ENCODE measurements at regions not wholly inside any gene's neighbourhood (a gene's known extent, or its start where the extent isn't known, plus 50 kb on each side); places are given as distances from the start of the nearest gene placed in this dataset.

DNA sequence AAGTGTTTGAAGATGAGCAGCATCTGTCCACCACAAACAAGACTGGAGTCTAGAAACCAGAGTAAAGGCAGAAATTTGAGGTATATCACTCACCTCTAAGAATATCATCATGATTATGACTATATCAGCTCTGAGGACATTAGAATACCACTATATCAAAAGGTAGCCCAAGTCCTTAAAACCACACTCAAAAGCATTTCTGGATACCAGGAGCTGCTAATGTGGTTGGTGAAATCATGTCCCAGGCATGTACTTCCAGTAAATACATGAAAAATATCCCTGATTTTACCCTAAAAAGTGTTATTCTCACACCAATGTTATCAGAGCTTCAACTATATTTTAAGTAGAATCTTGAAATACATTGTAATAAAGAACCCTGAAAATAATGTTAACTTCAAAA, 136.3 kb upstream of the SMAD1 start:
- no peak for DNase-seq

DNA sequence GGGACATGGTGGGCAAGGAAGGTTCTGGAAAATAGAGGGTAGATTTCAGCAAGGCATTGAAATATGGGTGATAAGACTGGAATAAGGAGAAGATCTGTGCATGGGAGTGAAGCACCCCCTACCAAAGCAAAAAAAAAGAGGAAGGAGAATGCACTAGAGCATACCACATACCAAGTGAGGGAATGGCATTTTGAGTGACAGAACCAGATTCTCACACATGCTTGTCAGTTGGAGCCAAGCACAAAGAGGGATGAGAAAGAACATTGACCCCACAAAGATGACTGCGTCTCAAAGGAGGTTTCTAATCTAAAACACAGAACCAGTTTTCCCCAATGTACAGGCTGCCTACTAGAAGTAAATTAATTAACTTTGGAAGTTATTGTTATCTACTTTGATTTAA, 140.3 kb upstream of the SMAD1 start:
- DNase-seq, result no peak

DNA sequence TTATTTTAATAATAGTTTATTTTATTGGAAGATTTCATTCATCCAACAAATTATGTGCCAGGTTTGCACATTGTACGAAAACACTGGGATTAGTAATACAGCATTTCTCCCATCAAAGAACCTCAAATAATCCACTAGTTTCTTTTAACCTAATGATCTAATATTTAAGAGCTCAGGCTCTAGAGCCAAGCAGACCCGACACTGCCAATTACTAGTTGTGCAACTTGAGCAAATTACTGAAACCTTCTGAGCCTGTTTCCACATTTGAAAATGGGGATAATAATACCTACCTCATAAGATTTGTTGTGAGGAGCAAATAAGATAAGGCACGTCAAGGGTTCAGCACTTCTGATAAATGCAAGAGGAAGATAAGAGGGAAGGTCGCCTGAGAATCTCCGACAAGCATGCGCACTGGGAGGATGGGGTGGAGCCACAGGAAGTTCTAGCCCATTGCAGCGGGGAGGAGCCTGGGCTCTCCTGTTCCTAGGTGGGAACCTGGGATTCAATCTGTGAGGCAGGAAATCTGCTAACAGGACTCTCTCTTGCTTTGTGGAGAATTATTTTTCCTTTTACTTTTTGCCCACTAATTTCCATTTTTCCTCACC, 141.5 kb upstream of the SMAD1 start:
- no peak for DNase-seq

DNA sequence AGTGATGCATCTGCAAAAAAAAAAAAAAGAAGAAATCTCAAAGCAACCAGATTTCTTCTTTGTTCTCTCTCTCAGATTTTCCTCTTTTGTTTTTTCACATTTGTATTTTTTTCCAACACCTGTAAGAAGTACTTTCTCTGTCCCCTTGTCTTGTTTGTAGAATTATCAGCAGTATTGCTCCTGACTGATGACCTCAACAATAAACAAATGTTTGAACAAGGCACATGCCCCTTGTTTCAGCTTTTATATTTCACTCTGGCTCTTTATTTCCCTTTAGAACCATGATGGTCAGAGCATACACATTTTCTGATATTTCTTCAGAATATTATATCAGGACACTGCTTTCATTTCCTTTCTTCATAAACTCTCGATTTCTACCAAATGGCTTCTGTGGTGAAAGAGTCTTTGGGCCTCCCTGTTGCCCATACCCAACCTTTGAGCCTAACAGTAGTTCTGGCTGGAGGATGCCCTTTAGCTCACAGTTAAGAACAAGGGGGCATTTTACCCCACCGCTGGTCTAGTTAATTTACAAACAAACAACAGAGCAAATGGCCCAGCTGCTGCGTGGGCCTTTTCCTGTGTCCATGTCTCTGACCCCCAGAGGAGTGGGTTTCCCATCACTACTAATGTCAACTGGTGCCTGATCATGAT, 142.5 kb upstream of the SMAD1 start:
- DNase-seq, result peak; percentile 39

DNA sequence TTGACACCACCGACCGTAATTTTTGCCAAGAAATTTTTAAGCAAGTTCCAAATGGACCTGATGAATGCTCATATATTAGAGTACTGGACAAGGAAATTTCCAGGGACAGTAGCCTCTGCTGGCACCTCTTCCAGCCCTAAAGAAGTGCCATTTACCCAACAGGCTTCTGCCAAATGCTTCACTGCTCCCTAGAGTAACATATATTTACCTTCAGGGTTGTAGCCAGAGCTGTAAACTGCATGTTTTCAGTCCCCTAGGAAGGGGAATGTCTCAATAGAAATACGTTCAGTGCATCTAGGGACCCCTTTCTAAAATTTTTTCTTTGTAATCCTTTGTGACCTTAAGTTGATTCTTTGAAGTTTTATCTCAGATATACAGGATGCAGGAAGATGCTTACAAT, 143.1 kb upstream of the SMAD1 start:
- no peak for DNase-seq

DNA sequence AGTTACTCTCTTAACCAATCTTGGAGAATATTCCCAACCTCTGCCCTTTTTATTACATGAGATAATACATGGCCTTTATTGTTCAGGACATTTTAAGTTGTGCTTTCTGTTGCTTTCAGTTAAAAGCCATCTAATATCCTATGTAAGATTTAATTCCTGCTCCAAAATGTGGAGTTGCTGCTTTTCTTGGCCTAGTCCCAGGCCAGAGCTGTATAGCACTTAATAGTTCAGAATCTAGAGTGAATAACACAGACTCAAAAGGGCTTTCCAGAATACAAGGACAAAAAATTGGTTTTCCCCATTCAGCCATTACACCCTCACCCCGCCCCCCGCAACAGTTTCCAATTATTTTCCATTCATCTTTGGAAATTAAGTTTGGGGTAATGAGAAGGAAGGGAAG, 144.3 kb upstream of the SMAD1 start:
- DNase-seq, result no peak

DNA sequence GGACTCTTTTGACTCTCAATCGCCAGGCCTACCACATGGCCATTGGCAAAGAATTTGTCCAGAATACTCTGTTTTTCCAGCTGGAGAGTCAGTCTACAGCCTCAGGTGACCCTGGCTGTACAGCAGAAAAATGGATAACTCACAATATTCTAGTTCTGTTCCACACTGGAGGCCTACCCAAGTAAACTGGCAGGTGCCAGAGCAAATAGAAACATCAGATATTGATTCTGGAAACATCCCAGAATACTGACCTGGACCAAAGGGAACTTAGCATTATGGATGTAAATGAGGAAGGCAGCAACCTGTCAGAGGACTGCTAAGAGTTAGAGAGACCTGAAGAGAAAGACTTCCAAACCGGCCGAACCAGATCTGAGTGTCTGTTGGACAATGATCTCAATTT, 147.9 kb upstream of the SMAD1 start:
- DNase-seq, result peak; percentile 44

DNA sequence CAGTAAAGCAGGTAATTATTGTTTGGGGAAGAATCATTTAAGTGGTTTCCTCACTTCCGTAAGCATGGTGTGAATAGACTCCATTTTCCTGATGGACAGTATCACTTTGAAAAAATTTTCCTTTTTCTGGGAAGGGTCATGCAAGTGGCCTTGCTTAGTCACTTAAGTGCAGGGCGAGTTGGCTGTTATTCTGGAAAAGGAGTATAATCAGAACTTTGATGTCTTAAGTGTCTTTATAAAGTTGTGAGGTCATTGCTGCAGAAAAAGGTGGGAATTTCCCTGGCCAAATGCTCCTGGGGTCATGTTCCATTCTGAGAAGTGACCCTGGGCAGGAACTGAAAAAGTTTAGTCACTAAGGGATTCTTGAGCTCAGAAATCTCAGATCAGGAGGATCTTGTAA, 146.1 kb upstream of the OTUD4 start:
- DNase-seq, result no peak

DNA sequence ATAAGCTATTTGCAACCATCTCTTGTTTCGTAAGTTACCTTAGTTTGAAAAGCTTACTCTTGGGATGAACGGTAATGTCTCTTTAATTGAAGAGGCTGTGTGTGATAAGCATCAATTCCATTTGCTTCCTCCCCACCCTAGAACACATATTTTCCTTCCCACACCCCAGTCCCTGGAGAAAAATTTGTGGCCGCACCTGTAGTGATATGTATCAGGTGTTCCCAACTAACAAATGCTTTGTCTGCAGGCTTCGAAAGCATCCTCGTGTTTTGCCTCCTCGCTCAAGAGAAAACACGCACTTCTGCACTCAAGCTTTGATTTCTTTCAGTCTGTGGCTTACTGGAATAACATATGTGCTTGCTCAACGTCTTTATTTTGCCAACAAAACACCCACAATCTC, 143.8 kb upstream of the OTUD4 start:
- DNase-seq, result no peak

DNA sequence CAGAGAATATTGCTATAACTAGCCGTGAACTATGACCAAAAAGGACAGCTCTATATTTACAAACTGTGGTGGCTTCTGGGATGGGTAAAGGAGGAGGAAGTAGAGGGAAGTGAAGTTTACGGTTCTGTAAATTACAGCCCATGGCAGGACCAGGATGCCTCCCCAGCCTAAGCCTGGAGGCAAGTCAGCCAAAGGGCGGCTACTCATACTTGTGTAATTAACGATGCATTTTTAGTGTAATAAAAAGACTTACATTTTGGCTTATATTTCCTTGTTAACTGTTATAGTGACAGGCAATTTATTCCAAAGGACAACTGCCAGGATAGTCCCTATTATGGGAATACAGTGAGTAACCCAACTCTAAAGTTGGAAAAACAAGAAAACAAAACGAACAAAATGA, 139.9 kb upstream of the OTUD4 start:
- no peak for DNase-seq

DNA sequence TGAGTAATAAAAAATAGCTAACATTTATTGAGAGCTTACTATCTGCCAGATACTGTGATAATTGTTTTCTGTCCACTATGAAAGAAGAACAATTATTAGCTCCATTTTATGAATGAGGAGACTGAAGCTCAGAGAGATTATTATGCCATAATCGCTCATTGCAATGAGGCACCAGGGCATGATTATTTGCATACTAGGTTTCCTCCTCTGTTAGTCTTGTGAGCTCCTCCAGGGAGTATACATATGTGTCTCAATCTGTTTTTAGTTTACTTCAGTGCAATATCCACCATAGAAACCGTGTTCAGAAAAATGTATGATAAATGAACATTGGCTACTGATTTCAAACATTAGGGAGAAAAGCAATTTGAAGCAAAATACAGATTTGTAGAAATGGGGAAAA, 139.4 kb upstream of the OTUD4 start:
- DNase-seq, result no peak

DNA sequence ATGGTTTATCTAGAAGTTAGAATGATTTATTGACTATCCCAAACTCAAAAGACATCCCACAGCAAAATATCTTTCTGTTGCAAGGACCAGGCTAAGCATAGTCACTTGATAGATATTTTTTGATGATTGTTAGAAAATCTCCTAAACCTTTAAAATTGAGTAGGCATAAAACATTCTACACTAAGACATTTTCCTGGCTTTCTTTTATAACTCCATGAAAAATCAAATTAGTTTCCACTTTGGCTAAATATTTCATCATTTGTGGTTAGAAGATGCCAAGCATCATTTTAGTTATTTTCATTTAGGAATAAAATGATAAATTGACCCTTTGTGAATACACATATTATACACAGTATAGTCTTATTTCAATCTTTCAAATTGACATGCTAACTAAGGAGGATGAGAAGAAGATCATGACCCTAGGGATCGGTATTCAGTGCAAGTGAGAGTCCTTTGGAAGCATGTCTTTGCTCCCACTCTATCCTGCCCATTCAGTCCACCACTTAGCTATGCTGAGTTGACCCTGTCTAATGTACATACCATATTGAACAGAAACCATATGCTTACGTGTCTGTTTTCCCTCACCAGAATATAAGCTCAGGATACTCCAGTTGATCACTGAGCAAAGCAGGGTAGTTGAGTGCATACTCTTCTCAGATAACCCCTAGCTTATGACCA, 136.6 kb upstream of the OTUD4 start:
- no peak for DNase-seq

DNA sequence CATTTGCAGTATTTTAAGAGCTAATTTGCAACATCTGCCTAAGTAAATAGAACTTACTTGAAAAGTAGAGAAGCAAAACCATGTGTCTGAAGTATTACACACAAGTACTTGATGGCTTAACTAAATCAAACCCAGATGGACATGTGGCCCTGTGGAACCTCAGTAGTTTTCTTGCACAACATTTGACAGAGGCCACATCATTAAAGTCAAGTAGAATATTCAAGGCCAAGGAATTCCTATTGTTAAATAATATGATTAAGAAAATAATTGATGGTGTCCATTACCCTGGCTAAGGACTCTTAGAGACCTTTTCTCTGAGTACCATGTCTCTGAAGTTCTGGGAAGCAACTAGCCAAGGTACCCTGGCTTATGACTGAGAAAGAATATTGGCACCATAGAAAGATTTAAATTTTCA, 135.4 kb upstream of the OTUD4 start:
- DNase-seq, result no peak

DNA sequence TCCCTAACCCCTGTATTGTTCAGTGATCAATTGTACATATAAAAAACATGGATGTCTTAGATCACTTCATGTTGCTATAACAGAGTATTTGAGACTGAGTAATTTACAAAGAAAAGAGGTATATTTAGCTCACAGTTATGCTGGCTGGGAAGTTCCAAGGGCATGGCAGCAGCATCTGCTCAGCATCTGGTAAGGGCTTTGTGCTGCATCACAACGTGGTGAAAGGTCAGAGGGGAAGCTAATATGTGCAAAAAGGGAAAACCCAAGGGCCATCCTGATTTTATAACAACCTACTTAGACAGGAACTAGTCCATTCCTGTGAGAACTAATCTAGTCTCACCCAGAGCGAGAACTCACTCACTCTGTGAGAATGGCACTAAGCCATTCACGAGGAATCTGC, 128.2 kb upstream of the OTUD4 start:
- no peak for DNase-seq

DNA sequence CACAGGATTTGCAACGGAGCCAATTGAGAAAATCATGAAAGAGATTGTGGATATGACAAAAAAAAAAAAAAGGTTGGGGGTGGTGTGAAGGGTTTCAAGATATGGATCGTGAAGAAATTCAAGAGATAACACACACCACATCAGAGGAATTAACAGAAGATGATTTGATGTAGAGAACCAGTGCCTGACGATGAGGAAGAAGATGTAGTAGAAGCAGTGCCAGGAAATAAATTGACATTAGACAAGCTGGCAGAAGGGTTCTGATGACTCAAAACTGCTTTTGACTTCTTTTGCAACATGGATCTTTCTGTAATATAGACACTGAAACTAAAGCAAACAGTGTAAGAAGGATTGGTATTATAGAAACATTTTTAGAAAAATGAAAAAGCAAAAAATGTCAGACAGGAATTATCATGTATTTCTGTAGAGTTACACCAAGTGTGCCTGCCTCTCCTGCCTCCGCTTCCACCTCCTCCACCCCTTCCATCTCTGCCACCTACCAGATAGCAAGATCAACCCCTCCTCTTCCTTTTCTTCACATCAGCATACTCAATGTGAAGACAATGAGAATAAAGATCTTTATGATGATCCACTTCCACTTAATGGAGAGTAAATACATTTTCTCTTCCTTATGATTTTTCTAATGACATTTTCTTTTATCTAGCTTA, 127.5 kb upstream of the OTUD4 start:
- no peak for DNase-seq

DNA sequence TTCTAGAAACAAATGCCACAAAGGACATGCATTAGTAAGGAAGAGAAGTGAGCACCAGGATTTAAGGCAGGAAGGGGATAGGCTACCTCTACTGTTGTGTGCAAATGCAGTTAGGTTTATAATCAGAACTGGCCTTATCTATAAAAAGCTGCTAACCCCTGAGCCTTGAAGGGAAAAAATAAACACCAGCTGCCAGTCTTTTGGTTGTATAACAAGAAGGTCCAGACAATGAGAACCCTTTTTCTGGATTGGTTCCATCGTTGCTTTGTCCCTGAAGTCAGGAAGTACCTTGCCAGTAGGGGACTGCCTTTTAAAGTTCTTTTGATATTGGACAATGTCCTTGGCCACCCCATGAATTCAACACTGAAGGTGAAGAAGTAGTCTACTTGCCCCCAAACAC, 126.7 kb upstream of the OTUD4 start:
- DNase-seq, result peak; percentile 0

DNA sequence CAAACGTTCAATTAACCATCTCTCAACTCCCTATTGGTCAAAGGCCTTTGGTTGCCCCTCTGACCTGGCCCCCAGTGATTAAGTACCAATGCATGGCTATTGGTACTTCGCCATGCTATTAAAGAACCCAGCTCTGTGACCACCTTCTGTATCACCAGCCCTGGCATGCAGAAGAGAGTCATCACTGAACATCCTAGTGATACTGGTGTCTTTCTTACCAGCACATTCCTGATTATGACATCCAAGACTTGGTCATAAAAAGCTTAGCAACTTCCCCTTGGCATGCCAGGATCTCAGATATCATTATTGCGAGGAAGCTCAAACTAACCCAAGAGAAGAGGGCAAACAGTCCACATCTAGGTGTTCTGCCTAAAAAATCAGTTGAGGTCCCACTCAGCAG, 122.3 kb upstream of the OTUD4 start:
- no peak for DNase-seq

DNA sequence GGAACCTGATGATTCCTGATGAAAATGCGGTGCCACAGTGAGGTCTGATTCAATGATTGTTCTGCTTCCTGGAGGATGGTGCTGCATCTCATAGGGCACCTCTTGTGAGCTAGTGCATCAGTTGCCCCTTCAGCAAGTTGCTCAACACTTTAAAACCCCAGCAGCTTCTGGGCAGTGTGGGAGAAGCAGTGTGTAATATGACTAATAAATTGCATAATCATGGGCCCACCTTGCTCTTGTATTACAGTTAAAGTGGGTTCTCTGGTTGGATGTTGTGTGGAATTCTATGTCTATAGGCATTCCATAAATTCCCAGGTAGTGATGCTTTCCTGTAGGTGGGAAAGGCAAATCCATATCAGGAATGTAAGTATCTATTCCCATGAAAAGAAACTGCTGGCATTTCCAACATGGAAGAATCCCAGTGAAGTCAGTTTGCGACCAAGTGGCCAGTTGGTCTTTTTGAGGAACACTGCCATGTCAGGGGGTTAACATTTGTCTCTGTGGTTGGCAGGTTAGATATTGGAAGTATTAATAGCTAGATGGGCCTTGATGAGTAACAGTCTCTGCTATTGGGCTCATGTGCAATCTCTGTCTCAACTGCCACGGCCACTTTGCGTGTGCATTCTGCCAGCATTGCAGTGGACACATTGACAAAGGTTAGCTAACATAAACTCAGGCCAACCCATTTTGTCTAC, 121.1 kb upstream of the OTUD4 start:
- no peak for DNase-seq

DNA sequence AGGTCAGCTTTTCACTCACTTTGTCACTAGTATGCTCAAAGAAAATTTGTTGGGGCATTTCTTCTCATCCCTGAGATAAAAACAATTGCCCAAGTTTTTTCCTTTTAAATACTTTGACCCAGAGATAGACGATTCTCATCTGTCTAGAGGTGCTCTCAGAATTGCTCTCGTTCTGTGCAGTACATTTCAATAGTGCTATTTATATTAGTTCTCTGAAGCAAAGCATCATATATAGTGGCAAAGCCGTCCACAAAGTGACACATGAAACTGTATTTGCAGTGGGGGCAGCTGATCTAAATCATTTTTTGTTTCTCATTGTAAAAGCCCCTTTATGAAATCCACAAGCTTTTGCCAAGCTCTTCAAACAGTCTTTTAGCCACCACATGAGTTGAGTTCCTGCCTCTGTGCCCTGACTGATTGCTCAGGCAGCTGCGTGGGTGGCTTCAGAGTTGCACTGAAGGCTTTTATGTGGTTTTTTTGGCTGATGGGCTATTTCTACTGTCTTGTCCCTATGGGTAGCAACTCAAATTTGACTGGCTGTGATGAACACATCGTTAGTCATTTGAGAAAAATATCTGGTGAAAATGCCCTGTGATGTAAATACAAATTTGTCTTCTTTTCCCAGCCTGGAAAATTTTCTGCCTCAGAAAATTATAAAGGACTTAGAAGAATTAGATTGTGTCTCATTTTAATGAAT, 119.1 kb upstream of the OTUD4 start:
- DNase-seq, result no peak

DNA sequence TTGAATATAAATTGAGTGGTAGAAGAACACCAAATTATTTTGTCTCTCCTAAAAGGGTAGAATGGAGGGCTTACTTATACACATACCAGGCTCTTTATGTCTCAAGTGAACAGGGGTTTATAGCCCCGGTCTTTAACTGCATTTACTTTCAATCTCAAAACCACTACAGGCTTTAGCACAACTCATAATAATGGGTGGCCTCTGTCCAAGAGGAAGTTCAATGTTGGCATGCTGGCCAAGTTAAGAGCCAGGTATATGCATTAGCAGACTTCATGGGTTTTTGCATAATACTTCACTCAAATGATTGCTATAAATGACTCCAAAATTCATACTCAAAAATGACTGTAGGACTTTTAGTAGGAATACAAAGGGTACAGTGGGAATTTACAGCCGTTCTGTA, 118.5 kb upstream of the OTUD4 start:
- DNase-seq, result no peak

DNA sequence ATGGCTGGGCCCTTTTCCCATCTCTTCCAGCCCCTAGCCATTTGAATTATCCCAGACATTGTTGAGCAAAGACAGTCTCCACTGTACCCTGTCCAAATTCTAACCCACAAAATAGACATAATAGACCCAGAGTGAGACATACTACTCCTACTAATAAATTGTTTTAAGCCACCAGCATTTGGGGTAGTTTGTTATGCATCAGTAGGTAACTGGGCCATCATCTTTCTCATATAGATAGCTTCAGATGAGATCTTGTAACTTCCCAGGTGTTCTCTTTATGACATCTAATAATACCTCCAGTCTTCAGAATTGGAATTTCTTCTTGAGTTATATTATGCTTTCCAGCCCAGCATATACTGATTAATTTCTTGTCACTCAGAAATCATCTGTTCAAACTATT, 117.2 kb upstream of the OTUD4 start:
- DNase-seq, result no peak

DNA sequence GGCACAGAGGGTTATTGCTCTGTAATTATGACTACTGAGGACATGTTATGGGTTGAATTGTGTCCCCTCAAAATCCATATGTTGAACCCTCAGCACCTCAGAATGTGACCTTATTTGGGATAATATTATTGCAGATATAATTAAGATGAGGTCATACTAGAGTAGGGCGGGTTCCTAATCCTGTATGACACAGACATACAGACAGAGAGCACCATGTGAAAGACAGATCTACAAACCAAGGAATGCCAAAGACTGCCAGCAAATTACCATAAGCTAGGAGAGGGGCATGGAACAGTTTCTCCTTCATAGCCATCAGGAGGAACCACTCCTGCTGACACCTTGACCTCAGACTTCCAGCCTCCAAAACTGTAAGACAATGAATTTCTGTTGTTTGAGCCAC, 115.2 kb upstream of the OTUD4 start:
- DNase-seq, result no peak

DNA sequence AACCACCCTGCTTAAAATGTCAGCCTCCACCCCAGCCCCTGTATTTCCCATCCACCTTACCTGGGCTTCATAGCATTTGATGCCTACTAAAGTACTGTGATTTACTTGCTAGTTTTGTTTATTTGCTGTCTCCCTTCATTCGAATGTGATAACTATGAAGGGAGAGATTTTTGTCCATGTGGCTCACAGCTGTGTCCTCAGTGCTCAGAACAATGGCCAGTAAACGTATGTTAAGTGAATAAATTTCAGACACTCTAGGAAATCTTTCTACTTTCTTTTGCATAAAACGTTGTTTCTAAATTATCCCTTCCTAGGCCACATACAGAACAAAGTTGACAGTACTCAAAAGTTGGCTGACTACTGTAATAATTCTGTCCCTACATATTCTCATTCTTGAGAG, 114.7 kb upstream of the OTUD4 start:
- DNase-seq, result no peak

Measured in DMS53 (cell line).